Dendritic cell treated with granulocyte-macrophage colony-stimulating factor and Interleukin-4, amounts not matched to agents 40 ng/mL and 50 ng/mL, for 4 days (primary cell): ENCODE measurements at regions not wholly inside any gene's neighbourhood (a gene's known extent, or its start where the extent isn't known, plus 50 kb on each side); places are given as distances from the start of the nearest gene placed in this dataset.
"Not testable (repeated sequence)": the region's sequence is repeated elsewhere in the genome, so short reads cannot be mapped to it uniquely, and the experiment has no call there.

Source experiments
- H3K27ac Mint-ChIP-seq: one replicate; pipeline ENCODE4 v1.8.0; 2022; ENCODE audit warnings: mild to moderate bottlenecking, mixed read lengths
- H3K27me3 Mint-ChIP-seq: one replicate; pipeline ENCODE4 v1.8.0; 2022; ENCODE audit warnings: mild to moderate bottlenecking, mixed read lengths
- H3K36me3 Mint-ChIP-seq: one replicate; pipeline ENCODE4 v1.8.0; 2022; ENCODE audit warnings: low read depth, mixed read lengths
- H3K4me1 Mint-ChIP-seq: one replicate; pipeline ENCODE4 v1.8.0; 2022; ENCODE audit warnings: low read depth, mixed read lengths
- H3K4me3 Mint-ChIP-seq: one replicate; pipeline ENCODE4 v1.8.0; 2022; ENCODE audit warnings: mild to moderate bottlenecking, moderate library complexity, mixed read lengths
- H3K9me3 Mint-ChIP-seq: one replicate; pipeline ENCODE4 v1.8.0; 2022; ENCODE audit warnings: mixed read lengths
- intact Hi-C: fragments of 100-400 bp; cut with micrococcal nuclease; formaldehyde crosslinking; loops from one replicate; pipeline ENCODE4 v1.15.0; 2022

DNA sequence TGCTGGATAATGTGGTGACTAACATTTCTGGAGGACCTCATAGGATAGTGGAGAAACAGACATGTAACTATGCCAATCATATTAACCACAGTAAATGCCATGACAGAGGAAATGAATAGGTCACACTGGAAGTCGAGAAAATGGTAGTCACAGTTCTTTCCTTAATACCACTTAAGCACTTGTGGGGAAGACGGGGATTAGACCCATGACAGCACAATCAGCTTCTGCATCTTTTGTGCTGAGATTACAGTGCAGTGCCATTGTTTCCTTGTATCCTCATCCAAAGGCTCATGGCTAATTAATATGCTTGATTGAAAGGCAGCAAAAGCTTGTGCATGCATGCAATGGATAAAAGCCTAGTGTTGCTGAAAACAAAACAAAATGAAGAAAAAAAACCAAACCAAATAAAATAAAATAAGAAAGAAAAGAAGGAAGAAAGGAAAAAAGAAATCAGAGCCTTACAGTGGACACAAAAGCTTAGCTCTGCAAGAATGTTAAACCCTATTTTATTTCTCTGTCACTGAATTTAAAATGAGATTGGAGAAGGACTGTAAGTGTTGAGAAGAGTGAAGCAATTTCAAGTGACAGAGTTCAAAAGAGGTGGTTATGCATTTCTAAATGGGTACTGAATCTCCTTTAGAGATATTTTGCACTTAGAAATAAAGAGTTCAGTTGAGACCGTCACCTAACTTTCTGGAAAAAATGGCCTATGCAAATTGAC lies 1011.9 kb downstream of the CDH8 start:
- H3K4me1 Mint-ChIP-seq, result no peaks in the 10 kb centered on the region
- no peak overlapping the region for H3K4me3 Mint-ChIP-seq
- H3K27ac Mint-ChIP-seq, result no peak overlapping the region
- intact Hi-C loops, result no loop called here
- H3K9me3 Mint-ChIP-seq, result peaks cover 13% of the 10 kb centered on the region
- H3K27me3 Mint-ChIP-seq, result no peaks in the 10 kb centered on the region
- no peaks in the 10 kb centered on the region for H3K36me3 Mint-ChIP-seq

DNA sequence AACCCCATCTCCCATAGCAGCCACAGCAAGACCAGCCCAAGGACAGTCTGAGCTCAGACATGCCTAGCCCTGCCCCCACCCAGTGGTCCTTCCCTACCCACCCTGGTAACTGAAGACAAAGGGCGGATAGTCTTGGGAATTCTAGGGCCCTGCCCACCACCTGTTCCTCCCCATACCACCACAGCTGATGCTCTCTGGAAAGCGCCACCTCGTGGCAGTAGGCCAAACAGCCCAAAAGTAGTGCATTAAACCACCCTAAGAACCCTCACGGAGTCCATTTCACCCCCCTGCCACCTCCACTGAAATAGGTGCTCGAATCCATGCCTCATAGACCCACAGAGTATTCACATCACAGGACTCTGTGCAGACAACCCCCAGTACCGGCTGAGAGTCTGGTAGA lies 1021.4 kb downstream of the CDH8 start:
- Mint-ChIP-seq H3K36me3 (no peaks in the 10 kb centered on the region), H3K4me3 (no peak overlapping the region), H3K4me1 (no peaks in the 10 kb centered on the region), H3K27ac (no peak overlapping the region), H3K27me3 (no peaks in the 10 kb centered on the region), H3K9me3 (peaks cover 25% of the 10 kb centered on the region)
- intact Hi-C loops, result no loop called here

DNA sequence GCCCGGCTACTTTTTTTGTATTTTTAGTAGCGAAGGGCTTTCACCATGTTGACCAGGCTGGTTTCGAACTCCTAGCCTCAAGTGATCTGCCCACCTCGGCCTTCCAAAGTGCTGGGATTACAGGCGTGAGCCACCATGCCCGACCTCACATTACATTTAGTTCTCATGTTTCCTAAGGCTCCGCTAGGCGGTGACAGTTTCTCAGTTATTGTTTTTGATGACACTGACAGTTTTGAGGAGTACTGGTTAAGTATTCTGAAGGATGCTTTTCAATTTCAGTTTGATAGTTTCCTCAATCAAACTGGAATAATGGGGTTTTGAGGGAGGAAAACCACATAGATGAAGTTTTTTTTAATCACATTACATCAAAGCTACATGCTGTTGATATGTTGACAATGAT lies 1028.5 kb downstream of the CDH8 start:
- no peak overlapping the region for H3K4me3 Mint-ChIP-seq
- H3K27me3 Mint-ChIP-seq, result no peaks in the 10 kb centered on the region
- no peak overlapping the region for H3K27ac Mint-ChIP-seq
- no peaks in the 10 kb centered on the region for H3K4me1 Mint-ChIP-seq
- H3K36me3 Mint-ChIP-seq, result no peaks in the 10 kb centered on the region
- H3K9me3 Mint-ChIP-seq, result no peaks in the 10 kb centered on the region
- intact Hi-C loops, result no loop called here

DNA sequence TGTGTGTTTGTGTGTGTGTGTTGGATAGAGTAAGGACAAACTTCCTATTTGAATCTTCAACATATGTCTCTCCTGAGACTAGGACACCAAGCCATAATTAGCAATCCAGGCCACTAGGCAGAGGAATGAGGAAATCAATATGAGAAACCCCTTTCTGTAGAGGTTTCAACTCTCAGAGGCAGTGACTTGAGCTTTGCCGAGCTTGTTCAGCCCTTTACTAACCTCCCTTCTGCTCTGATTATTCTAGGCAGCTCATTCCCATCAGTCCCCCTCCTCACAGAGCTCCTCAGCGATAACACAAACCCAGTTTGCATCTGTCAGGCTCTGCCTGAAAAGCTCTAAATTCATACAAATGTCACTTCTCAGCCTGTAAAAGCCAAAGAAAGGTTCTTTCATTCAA lies 1030.3 kb downstream of the CDH8 start:
- no peak overlapping the region for H3K4me3 Mint-ChIP-seq

DNA sequence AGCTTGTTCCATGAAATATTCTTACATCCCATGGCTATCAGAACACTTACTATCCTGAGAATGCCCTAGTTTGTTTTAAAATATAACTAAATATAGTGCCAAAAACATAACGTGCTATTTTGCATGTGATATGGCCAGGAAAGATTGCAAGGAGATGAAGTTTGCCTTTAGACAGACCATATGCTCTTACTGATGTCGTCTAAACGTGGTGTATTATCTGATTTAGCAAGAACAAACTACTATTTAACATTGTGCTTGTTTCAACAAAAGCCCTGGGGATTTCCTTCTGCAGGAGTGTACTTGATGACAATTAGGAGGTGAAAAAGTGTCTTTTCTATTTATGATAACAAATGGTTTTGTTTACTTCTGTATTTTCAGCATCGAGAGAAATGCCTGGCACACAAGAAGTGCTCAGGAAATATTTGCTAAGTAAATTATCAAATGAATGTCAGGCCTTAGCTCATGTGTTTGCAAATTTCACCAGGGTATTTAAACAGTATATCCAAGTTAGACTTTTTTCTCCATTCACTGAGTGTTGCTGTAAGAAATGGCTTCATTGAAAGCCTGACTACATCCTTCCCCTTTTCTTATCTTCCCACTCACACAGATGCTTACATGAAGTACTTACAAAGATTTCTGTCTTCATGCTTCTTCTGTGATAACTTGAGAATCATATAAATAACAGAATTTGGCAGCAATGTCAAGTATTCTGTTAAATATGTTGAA lies 1033.6 kb downstream of the CDH8 start:
- H3K27me3 Mint-ChIP-seq, result no peaks in the 10 kb centered on the region
- no peaks in the 10 kb centered on the region for H3K9me3 Mint-ChIP-seq
- intact Hi-C loops, result no loop called here
- no peaks in the 10 kb centered on the region for H3K36me3 Mint-ChIP-seq
- H3K27ac Mint-ChIP-seq, result no peak overlapping the region
- H3K4me3 Mint-ChIP-seq, result no peak overlapping the region
- H3K4me1 Mint-ChIP-seq, result no peaks in the 10 kb centered on the region

More for the DNA sequence above, 1030.3 kb downstream of the CDH8 start:
- Mint-ChIP-seq H3K4me1 (no peaks in the 10 kb centered on the region), H3K36me3 (no peaks in the 10 kb centered on the region), H3K27ac (no peak overlapping the region), H3K9me3 (no peaks in the 10 kb centered on the region), H3K27me3 (no peaks in the 10 kb centered on the region)
- intact Hi-C loops, result no loop called here

DNA sequence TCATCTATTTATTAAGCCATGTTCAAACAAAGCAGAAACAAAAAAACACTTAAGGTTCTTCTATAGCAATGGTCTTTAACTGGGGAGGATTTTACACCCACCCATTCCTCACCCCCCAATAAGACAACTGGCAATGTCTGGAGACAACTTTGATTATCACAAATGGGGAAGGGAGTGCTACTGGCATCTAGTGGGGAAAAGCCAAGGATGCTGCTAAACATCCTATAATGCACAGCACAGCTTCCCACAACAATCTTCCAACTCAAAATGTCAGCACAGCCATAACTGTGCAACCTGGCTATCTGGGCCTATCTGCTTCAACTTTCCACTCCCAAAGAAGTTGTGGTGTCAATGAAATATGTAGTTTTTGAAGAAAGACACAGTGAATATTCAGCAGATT lies 1044.4 kb downstream of the CDH8 start:
- Mint-ChIP-seq H3K27ac (no peak overlapping the region), H3K27me3 (no peaks in the 10 kb centered on the region), H3K4me1 (no peaks in the 10 kb centered on the region), H3K4me3 (no peak overlapping the region), H3K36me3 (no peaks in the 10 kb centered on the region), H3K9me3 (peaks cover 9% of the 10 kb centered on the region)
- intact Hi-C loops, result no loop called here

DNA sequence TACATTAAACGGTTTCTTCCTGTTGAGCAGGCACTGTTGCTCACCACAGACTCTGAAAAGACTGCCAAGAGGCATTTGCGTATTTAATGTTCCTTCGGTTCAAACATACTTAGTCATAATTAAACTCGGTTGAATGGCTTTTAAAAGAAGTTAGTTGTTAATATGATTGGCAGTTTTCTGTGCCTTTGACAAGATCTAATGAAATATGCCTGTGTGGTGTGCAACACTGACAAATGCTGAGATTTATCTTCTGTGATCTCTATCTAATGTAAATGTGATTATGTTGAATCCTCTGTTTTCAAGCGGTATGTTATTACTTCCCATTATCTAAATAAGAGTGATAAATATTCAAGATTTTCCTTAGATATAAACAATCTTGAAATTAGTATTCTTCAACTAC lies 1046.6 kb downstream of the CDH8 start:
- H3K27me3 Mint-ChIP-seq, result no peaks in the 10 kb centered on the region
- H3K27ac Mint-ChIP-seq, result no peak overlapping the region
- intact Hi-C loops, result no loop called here
- no peaks in the 10 kb centered on the region for H3K4me1 Mint-ChIP-seq
- H3K9me3 Mint-ChIP-seq, result peaks cover 9% of the 10 kb centered on the region
- H3K36me3 Mint-ChIP-seq, result no peaks in the 10 kb centered on the region
- H3K4me3 Mint-ChIP-seq, result no peak overlapping the region

DNA sequence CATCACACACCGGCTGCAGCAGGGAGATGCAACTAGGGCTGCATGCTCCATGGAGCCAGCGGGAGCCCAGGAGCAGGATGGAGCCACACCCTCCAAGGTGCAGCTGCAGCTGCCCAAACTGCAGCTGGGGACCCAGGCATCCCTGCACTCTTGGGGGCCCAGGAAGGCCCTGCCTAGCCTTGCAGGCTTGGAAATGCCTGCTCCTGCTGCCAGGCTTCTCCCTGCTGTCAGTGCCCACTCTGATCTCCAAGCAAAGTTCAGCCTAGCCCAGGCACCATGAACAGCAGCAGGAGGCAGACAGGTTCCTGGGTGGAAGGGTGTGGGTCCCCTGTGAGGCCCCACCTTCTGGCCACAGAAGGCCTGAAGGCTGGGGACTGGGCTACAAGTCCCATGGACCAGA lies 1057.1 kb downstream of the CDH8 start:
- intact Hi-C loops, result no loop called here
- Mint-ChIP-seq H3K27ac (no peak overlapping the region), H3K4me1 (no peaks in the 10 kb centered on the region), H3K36me3 (no peaks in the 10 kb centered on the region), H3K27me3 (no peaks in the 10 kb centered on the region), H3K9me3 (peaks cover 11% of the 10 kb centered on the region), H3K4me3 (no peak overlapping the region)

GRCh38 chr16:60949800-60950199 lies 1086.4 kb downstream of the CDH8 start:
- Mint-ChIP-seq H3K4me3 (no peak overlapping the region), H3K4me1 (no peaks in the 10 kb centered on the region), H3K27ac (no peak overlapping the region), H3K27me3 (no peaks in the 10 kb centered on the region), H3K9me3 (peaks cover 3% of the 10 kb centered on the region), H3K36me3 (no peaks in the 10 kb centered on the region)
- intact Hi-C loops, result no loop called here

DNA sequence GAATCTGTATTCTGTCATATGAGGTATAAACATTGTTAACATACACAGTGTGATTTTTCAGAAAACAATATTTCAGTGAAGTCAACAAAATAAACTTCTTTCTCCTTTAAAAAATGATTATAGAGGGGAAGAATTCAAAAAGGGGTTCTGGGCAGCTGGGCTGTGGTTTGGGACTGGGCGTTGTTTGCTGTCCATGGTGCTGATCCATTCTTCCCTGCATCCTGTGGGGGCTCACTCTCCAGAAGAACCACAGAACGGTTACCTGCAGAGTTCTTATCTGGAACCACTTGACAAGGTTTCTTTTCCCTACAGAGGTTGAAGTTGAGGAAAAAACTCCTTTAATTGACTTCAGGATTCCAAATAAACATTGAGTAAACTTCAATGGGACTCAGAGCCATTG lies 1091.0 kb downstream of the CDH8 start:
- no peaks in the 10 kb centered on the region for H3K4me1 Mint-ChIP-seq
- no peak overlapping the region for H3K4me3 Mint-ChIP-seq
- H3K9me3 Mint-ChIP-seq, result no peaks in the 10 kb centered on the region
- H3K27me3 Mint-ChIP-seq, result no peaks in the 10 kb centered on the region
- no peak overlapping the region for H3K27ac Mint-ChIP-seq
- intact Hi-C loops, result no loop called here
- H3K36me3 Mint-ChIP-seq, result no peaks in the 10 kb centered on the region

DNA sequence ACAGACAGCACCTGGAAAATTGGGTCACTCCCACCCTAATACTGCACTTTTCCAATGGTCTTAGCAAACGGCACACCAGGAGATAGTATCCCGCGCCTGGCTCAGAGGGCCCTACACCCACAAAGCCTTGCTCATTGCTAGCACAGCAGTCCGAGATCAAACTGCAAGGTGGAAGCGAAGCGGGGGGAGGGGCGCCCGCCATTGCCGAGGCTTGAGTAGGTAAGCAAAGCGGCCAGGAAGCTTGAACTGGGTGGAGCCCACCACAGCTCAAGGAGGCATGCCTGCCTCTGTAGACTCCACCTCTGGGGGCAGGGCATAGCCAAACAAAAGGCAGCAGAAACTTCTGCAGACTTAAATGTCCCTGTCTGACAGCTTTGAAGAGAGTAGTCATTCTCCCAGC lies 1100.0 kb downstream of the CDH8 start:
- H3K27ac Mint-ChIP-seq, H3K4me3 Mint-ChIP-seq, H3K4me1 Mint-ChIP-seq, H3K27me3 Mint-ChIP-seq, H3K36me3 Mint-ChIP-seq, intact Hi-C loops: not testable (repeated sequence)
- H3K9me3 Mint-ChIP-seq, result peaks cover 24% of the 10 kb centered on the region

- H3K27ac Mint-ChIP-seq, result no peak overlapping the region
- H3K9me3 Mint-ChIP-seq, result peaks cover 7% of the 10 kb centered on the region
- no peaks in the 10 kb centered on the region for H3K4me1 Mint-ChIP-seq
- H3K27me3 Mint-ChIP-seq, result no peaks in the 10 kb centered on the region
- H3K4me3 Mint-ChIP-seq, result no peak overlapping the region
- intact Hi-C loops, result no loop called here
- H3K36me3 Mint-ChIP-seq, result no peaks in the 10 kb centered on the region
Observed at GRCh38 chr16:60932600-60932999, 1103.6 kb downstream of the CDH8 start.

DNA sequence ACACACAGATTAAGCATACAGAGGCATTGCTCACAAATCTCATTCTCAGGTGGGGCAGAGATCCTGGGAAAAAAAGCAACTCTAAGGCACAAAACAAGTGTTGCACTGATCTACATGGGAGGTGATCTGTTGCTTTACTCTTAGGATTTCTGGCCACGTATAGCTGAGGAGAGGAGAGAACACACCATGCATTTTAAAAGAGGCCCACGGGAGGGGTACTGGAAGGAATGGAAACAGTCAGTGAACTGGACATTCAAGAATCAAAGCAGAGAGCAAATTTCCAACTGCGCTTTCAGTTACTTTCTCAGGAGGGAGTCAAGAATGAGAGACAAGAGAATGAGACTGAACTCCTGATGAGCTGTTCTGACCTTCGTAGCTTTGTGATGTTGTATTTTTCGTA lies 1105.9 kb downstream of the CDH8 start:
- intact Hi-C loops, result no loop called here
- H3K36me3 Mint-ChIP-seq, result no peaks in the 10 kb centered on the region
- H3K4me1 Mint-ChIP-seq, result no peaks in the 10 kb centered on the region
- no peak overlapping the region for H3K4me3 Mint-ChIP-seq
- H3K27ac Mint-ChIP-seq, result no peak overlapping the region
- no peaks in the 10 kb centered on the region for H3K9me3 Mint-ChIP-seq
- no peaks in the 10 kb centered on the region for H3K27me3 Mint-ChIP-seq

GRCh38 chr16:60922920-60923319 lies 1113.3 kb downstream of the CDH8 start:
- H3K27me3 Mint-ChIP-seq, result no peaks in the 10 kb centered on the region
- H3K4me3 Mint-ChIP-seq, result no peak overlapping the region
- H3K4me1 Mint-ChIP-seq, result no peaks in the 10 kb centered on the region
- H3K36me3 Mint-ChIP-seq, result no peaks in the 10 kb centered on the region
- no peaks in the 10 kb centered on the region for H3K9me3 Mint-ChIP-seq
- intact Hi-C loops, result no loop called here
- H3K27ac Mint-ChIP-seq, result no peak overlapping the region

DNA sequence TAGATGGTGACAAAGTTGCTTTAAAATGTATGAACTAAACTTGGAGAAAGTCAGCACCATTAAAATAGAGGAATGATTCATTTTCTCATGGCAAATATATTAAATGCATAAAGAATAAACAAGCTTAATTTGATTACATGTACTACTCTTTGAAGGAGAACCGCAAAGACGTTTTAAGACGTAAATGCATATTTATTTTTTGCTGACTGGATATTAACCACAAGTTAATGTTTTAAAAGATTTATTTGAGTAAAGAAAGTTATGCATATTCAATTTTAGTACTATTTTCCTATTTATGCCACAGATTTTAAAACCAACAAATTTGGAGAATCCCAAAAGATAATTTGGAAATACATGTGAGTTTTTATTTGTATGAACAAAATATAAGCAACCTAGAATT lies 1121.9 kb downstream of the CDH8 start:
- no peak overlapping the region for H3K27ac Mint-ChIP-seq
- H3K9me3 Mint-ChIP-seq, result no peaks in the 10 kb centered on the region
- intact Hi-C loops, result no loop called here
- no peak overlapping the region for H3K4me3 Mint-ChIP-seq
- no peaks in the 10 kb centered on the region for H3K4me1 Mint-ChIP-seq
- H3K27me3 Mint-ChIP-seq, result no peaks in the 10 kb centered on the region
- no peaks in the 10 kb centered on the region for H3K36me3 Mint-ChIP-seq
